ENCODE measurements at regions not wholly inside any gene's neighbourhood (a gene's known extent, or its start where the extent isn't known, plus 50 kb on each side); places are given as distances from the start of the nearest gene placed in this dataset.

- peaks cover 0 to 2% (median 0%) of the 10 kb centered on the region in 3 donors for H3K27me3 ChIP-seq (ENCODE audit: control insufficient read depth in 3 of 3, insufficient read depth in 3 of 3, low read length in 3 of 3)
- no peaks in the 10 kb centered on the region for H3K4me1 ChIP-seq (ENCODE audit: control insufficient read depth in 3 of 3, insufficient read depth in 2 of 3, low read depth in 1 of 3, low read length in 2 of 3)
- 87 to 96% (median 89%) methylated on average over 1 of the region's 1 CpG for WGBS, 3 donors
- H3K4me3 ChIP-seq (ENCODE audit: low read depth in 1 of 3, low read length in 3 of 3): no peak overlapping the region
- no peak overlapping the region for H3K27ac ChIP-seq (ENCODE audit: low read depth in 1 of 3, low read length in 2 of 3)
- DNase-seq: no peak
- H3K9me3 ChIP-seq (ENCODE audit: control insufficient read depth in 2 of 2, insufficient read depth in 1 of 2, low read depth in 1 of 2, low read length in 1 of 2): no peaks in the 10 kb centered on the region
- no peak for FAIRE-seq
- no peaks in the 10 kb centered on the region for H3K36me3 ChIP-seq (ENCODE audit: control insufficient read depth in 3 of 3, insufficient read depth in 2 of 3, low read depth in 1 of 3, low read length in 3 of 3)
Observed at GRCh38 chr1:199858856-199859255, 168.7 kb upstream of the NR5A2 start.

GRCh38 chr1:199859491-199859933 is 168.0 kb upstream of the NR5A2 start:
- no peak for FAIRE-seq
- DNase-seq: peak in 1 of 2 donors; percentile 11
- peaks cover 0 to 2% (median 0%) of the 10 kb centered on the region in 3 donors for H3K27me3 ChIP-seq (ENCODE audit: control insufficient read depth in 3 of 3, insufficient read depth in 3 of 3, low read length in 3 of 3)
- no peaks in the 10 kb centered on the region for H3K36me3 ChIP-seq (ENCODE audit: control insufficient read depth in 3 of 3, insufficient read depth in 2 of 3, low read depth in 1 of 3, low read length in 3 of 3)
- no peak overlapping the region for H3K27ac ChIP-seq (ENCODE audit: low read depth in 1 of 3, low read length in 2 of 3)
- no peak overlapping the region for H3K4me3 ChIP-seq (ENCODE audit: low read depth in 1 of 3, low read length in 3 of 3)
- WGBS, 3 donors: 40 to 81% (median 49%) methylated on average over 3 of the region's 3 CpGs
- H3K9me3 ChIP-seq (ENCODE audit: control insufficient read depth in 2 of 2, insufficient read depth in 1 of 2, low read depth in 1 of 2, low read length in 1 of 2): no peaks in the 10 kb centered on the region
- no peaks in the 10 kb centered on the region for H3K4me1 ChIP-seq (ENCODE audit: control insufficient read depth in 3 of 3, insufficient read depth in 2 of 3, low read depth in 1 of 3, low read length in 2 of 3)

GRCh38 chr1:199861020-199861795 is 166.3 kb upstream of the NR5A2 start:
- H3K27me3 ChIP-seq (ENCODE audit: control insufficient read depth in 3 of 3, insufficient read depth in 3 of 3, low read length in 3 of 3): peaks cover 0 to 2% (median 0%) of the 10 kb centered on the region in 3 donors
- H3K9me3 ChIP-seq (ENCODE audit: control insufficient read depth in 2 of 2, insufficient read depth in 1 of 2, low read depth in 1 of 2, low read length in 1 of 2): no peaks in the 10 kb centered on the region
- FAIRE-seq (no peak), DNase-seq (no peak)
- no peak overlapping the region for H3K27ac ChIP-seq (ENCODE audit: low read depth in 1 of 3, low read length in 2 of 3)
- peaks cover 0 to 2% (median 0%) of the 10 kb centered on the region in 3 donors for H3K4me1 ChIP-seq (ENCODE audit: control insufficient read depth in 3 of 3, insufficient read depth in 2 of 3, low read depth in 1 of 3, low read length in 2 of 3)
- H3K4me3 ChIP-seq (ENCODE audit: low read depth in 1 of 3, low read length in 3 of 3): no peak overlapping the region
- no peaks in the 10 kb centered on the region for H3K36me3 ChIP-seq (ENCODE audit: control insufficient read depth in 3 of 3, insufficient read depth in 2 of 3, low read depth in 1 of 3, low read length in 3 of 3)
- WGBS, 3 donors: 83 to 89% (median 83%) methylated on average over 3 of the region's 3 CpGs

GRCh38 chr1:199862047-199862446 is 165.5 kb upstream of the NR5A2 start:
- DNase-seq (no peak), FAIRE-seq (no peak)
- 89 to 91% (median 90%) methylated on average over 2 of the region's 2 CpGs for WGBS, 3 donors
- no peaks in the 10 kb centered on the region for H3K9me3 ChIP-seq (ENCODE audit: control insufficient read depth in 2 of 2, insufficient read depth in 1 of 2, low read depth in 1 of 2, low read length in 1 of 2)
- no peaks in the 10 kb centered on the region for H3K36me3 ChIP-seq (ENCODE audit: control insufficient read depth in 3 of 3, insufficient read depth in 2 of 3, low read depth in 1 of 3, low read length in 3 of 3)
- H3K4me3 ChIP-seq (ENCODE audit: low read depth in 1 of 3, low read length in 3 of 3): no peak overlapping the region
- H3K4me1 ChIP-seq (ENCODE audit: control insufficient read depth in 3 of 3, insufficient read depth in 2 of 3, low read depth in 1 of 3, low read length in 2 of 3): peaks cover 0 to 4% (median 0%) of the 10 kb centered on the region in 3 donors
- peaks cover 0 to 2% (median 0%) of the 10 kb centered on the region in 3 donors for H3K27me3 ChIP-seq (ENCODE audit: control insufficient read depth in 3 of 3, insufficient read depth in 3 of 3, low read length in 3 of 3)
- no peak overlapping the region for H3K27ac ChIP-seq (ENCODE audit: low read depth in 1 of 3, low read length in 2 of 3)

GRCh38 chr1:199866210-199866617 is 161.3 kb upstream of the NR5A2 start:
- 49 to 72% (median 69%) methylated on average over 5 of the region's 5 CpGs for WGBS, 3 donors
- Histone ChIP-seq H3K36me3 (ENCODE audit: control insufficient read depth in 3 of 3, insufficient read depth in 2 of 3, low read depth in 1 of 3, low read length in 3 of 3) (no peaks in the 10 kb centered on the region), H3K9me3 (ENCODE audit: control insufficient read depth in 2 of 2, insufficient read depth in 1 of 2, low read depth in 1 of 2, low read length in 1 of 2) (no peaks in the 10 kb centered on the region), H3K4me1 (ENCODE audit: control insufficient read depth in 3 of 3, insufficient read depth in 2 of 3, low read depth in 1 of 3, low read length in 2 of 3) (peaks cover 0 to 4% (median 0%) of the 10 kb centered on the region in 3 donors), H3K27me3 (ENCODE audit: control insufficient read depth in 3 of 3, insufficient read depth in 3 of 3, low read length in 3 of 3) (no peaks in the 10 kb centered on the region), H3K4me3 (ENCODE audit: low read depth in 1 of 3, low read length in 3 of 3) (peak overlapping the region in 1 of 3 donors; percentile 10), H3K27ac (ENCODE audit: low read depth in 1 of 3, low read length in 2 of 3) (no peak overlapping the region)
- FAIRE-seq (no peak), DNase-seq (no peak)

GRCh38 chr1:199867601-199868000 is 159.9 kb upstream of the NR5A2 start:
- Histone ChIP-seq H3K27me3 (ENCODE audit: control insufficient read depth in 3 of 3, insufficient read depth in 3 of 3, low read length in 3 of 3) (no peaks in the 10 kb centered on the region), H3K36me3 (ENCODE audit: control insufficient read depth in 3 of 3, insufficient read depth in 2 of 3, low read depth in 1 of 3, low read length in 3 of 3) (no peaks in the 10 kb centered on the region), H3K9me3 (ENCODE audit: control insufficient read depth in 2 of 2, insufficient read depth in 1 of 2, low read depth in 1 of 2, low read length in 1 of 2) (no peaks in the 10 kb centered on the region), H3K27ac (ENCODE audit: low read depth in 1 of 3, low read length in 2 of 3) (no peak overlapping the region), H3K4me1 (ENCODE audit: control insufficient read depth in 3 of 3, insufficient read depth in 2 of 3, low read depth in 1 of 3, low read length in 2 of 3) (peaks cover 0 to 4% (median 0%) of the 10 kb centered on the region in 3 donors), H3K4me3 (ENCODE audit: low read depth in 1 of 3, low read length in 3 of 3) (no peak overlapping the region)
- WGBS, 3 donors: 46 to 93% (median 80%) methylated on average over 3 of the region's 3 CpGs
- DNase-seq: no peak
- FAIRE-seq: no peak

GRCh38 chr1:199868777-199869176 is 158.7 kb upstream of the NR5A2 start:
- 59 to 71% (median 65%) methylated on average over 3 of the region's 3 CpGs for WGBS, 3 donors
- no peaks in the 10 kb centered on the region for H3K36me3 ChIP-seq (ENCODE audit: control insufficient read depth in 3 of 3, insufficient read depth in 2 of 3, low read depth in 1 of 3, low read length in 3 of 3)
- H3K27ac ChIP-seq (ENCODE audit: low read depth in 1 of 3, low read length in 2 of 3): no peak overlapping the region
- H3K27me3 ChIP-seq (ENCODE audit: control insufficient read depth in 3 of 3, insufficient read depth in 3 of 3, low read length in 3 of 3): no peaks in the 10 kb centered on the region
- H3K9me3 ChIP-seq (ENCODE audit: control insufficient read depth in 2 of 2, insufficient read depth in 1 of 2, low read depth in 1 of 2, low read length in 1 of 2): no peaks in the 10 kb centered on the region
- peaks cover 0 to 4% (median 0%) of the 10 kb centered on the region in 3 donors for H3K4me1 ChIP-seq (ENCODE audit: control insufficient read depth in 3 of 3, insufficient read depth in 2 of 3, low read depth in 1 of 3, low read length in 2 of 3)
- H3K4me3 ChIP-seq (ENCODE audit: low read depth in 1 of 3, low read length in 3 of 3): no peak overlapping the region
- DNase-seq (no peak), FAIRE-seq (no peak)

- no peaks in the 10 kb centered on the region for H3K27me3 ChIP-seq (ENCODE audit: control insufficient read depth in 3 of 3, insufficient read depth in 3 of 3, low read length in 3 of 3)
- no peak for DNase-seq
- whole genome bisulfite sequencing, 3 donors: 72 to 87% (median 77%) methylated on average over 3 of the region's 3 CpGs
- H3K27ac ChIP-seq (ENCODE audit: low read depth in 1 of 3, low read length in 2 of 3): no peak overlapping the region
- H3K36me3 ChIP-seq (ENCODE audit: control insufficient read depth in 3 of 3, insufficient read depth in 2 of 3, low read depth in 1 of 3, low read length in 3 of 3): no peaks in the 10 kb centered on the region
- no peaks in the 10 kb centered on the region for H3K9me3 ChIP-seq (ENCODE audit: control insufficient read depth in 2 of 2, insufficient read depth in 1 of 2, low read depth in 1 of 2, low read length in 1 of 2)
- FAIRE-seq: no peak
- H3K4me3 ChIP-seq (ENCODE audit: low read depth in 1 of 3, low read length in 3 of 3): no peak overlapping the region
- H3K4me1 ChIP-seq (ENCODE audit: control insufficient read depth in 3 of 3, insufficient read depth in 2 of 3, low read depth in 1 of 3, low read length in 2 of 3): no peaks in the 10 kb centered on the region
Observed at GRCh38 chr1:199875337-199875736, 152.2 kb upstream of the NR5A2 start.
